Fibroblast of mammary gland (primary cell): ENCODE measurements at regions not wholly inside any gene's neighbourhood (a gene's known extent, or its start where the extent isn't known, plus 50 kb on each side); places are given as distances from the start of the nearest gene placed in this dataset.

Source experiments
- DNase-seq: peaks from one replicate; pipeline ENCODE4 v3.0.0-alpha.2; 2010; ENCODE audit warnings: low read depth
- H3K4me3 ChIP-seq: 2 replicates; pipeline ENCODE4 v1.5.1; 2011; ENCODE audit warnings: low read depth, mild to moderate bottlenecking, low read length, moderate library complexity; ENCODE audit not compliant: control insufficient read depth
- TF ChIP-seq, protein P1 (sequence below): conservative IDR thresholded peaks from 2 replicates; pipeline ENCODE4 v1.5.1; 2011; ENCODE audit warnings: low read depth, low read length, inconsistent platforms; ENCODE audit not compliant: control insufficient read depth, insufficient read depth

DNA sequence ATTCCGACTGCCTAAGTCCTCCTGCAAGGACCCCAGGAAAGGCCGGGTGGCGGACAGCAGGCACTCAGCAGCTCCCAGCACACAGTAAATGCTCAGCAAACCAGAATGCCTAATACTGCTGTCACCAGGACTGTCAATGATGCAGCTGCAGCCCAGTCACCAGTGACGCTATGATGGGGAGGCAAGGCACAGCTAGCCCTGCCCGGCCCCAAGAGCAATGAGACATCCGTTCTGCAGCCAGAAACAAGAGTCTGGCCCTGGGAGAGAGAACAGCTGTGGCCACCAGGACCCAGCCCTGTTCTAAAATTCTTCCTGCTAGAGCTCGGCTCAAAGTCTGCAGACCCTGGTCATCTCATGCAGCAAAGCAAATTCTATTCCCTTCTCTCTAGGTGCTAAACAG lies 69.8 kb downstream of the NCOR2 start:
- peak; percentile 96 for DNase-seq
- TF ChIP-seq, protein P1, sequence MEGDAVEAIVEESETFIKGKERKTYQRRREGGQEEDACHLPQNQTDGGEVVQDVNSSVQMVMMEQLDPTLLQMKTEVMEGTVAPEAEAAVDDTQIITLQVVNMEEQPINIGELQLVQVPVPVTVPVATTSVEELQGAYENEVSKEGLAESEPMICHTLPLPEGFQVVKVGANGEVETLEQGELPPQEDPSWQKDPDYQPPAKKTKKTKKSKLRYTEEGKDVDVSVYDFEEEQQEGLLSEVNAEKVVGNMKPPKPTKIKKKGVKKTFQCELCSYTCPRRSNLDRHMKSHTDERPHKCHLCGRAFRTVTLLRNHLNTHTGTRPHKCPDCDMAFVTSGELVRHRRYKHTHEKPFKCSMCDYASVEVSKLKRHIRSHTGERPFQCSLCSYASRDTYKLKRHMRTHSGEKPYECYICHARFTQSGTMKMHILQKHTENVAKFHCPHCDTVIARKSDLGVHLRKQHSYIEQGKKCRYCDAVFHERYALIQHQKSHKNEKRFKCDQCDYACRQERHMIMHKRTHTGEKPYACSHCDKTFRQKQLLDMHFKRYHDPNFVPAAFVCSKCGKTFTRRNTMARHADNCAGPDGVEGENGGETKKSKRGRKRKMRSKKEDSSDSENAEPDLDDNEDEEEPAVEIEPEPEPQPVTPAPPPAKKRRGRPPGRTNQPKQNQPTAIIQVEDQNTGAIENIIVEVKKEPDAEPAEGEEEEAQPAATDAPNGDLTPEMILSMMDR, result no peak
- H3K4me3 ChIP-seq, result no peak overlapping the region

DNA sequence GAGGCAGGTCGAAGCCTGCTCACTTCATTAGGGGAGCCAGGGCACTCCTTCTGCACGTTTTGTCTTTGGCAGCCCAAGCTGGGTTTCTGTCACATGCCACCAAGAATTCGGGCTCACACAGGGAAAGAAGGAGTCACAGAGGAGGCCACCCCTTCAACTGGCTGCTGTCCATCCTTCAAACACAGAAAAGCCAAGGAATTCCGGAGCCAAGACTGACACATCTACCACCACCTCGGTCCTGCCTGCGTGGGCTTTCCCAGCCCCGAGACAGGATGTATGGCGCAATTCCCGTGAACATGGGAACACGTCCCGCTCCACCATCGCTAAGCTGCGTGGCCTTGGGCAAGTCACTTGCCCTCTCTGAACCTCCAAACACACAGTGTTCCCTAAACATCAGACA lies 70.4 kb downstream of the NCOR2 start:
- H3K4me3 ChIP-seq, result no peak overlapping the region
- DNase-seq, result peak; percentile 87
- TF ChIP-seq, protein P1, result no peak

DNA sequence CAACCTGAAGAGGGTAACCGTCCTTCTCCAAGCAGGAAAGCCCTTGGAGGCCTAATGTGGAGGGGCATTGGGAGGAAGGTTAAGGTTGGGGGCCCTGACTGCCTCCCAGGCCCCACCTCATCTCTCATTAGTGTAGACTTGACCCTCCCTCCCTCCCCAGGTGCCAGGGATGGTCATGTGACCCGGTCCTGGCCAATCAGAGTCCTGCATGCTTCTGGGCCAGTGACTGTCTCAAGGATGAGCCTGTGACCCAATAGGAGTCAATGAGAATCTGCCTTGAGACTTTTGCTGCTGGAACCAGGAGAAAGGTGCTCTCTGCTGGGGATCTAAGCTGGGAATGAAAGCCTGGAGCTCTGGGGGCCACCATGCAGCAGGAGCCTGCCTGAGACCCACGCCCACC lies 70.8 kb downstream of the NCOR2 start:
- DNase-seq, result peak; percentile 34
- TF ChIP-seq, protein P1, result no peak
- H3K4me3 ChIP-seq, result no peak overlapping the region

DNA sequence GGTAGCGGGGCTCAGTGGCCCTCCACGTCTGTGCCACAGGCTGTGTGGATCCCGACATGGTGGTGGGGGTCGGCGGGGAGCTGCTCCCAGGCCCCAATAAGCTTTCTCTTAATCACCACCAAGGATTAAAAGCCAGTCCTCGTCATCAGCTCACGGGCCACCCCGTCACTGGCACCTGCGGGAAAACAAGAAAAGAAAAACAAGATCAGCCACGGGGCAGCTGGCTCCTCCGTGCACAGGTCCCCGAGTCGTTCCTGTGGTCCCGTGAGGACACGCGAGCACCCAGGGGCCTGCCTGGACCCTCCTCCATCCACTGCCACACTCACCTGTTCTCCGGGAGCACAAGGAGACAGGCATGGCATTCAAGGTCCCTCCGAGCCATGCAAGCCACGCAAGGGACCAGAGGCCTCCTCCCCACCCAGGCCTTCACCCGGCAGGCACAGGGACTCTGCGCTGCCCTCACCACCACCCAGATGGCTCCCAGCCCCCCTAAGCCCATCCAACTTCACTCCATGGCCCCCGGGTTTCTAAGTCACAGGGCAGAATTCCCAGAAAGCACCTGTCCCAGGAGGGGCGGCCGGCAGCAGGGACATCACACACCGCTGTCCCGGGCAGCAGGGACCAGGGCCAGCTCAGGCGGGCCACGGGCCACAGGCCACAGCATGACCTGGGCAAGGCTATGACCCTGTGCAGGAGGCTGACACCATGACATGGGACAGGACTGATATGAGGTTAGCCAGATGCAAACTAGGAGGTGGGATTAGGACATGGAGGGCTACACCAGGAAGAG lies 72.0 kb downstream of the NCOR2 start:
- no peak overlapping the region for H3K4me3 ChIP-seq
- no peak for DNase-seq
- TF ChIP-seq, protein P1, result no peak

DNA sequence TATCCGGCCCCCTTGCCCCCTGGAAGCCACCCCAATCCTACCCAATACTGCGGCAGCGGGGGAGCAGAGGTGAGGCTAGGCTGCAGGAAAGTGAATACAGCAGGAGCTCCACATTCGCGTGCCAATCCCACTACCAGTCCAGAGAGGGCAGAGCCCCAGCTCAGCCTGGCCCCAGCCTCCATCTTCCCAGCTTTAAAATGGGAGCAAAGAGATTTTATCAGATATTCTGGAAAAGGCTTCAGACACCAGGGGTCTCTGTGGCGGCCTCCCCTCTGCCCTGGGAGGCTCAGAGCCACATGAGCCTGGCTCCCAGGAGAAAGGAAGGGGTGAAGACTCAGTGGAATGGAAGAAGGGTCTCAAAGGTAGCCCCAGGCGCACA lies 72.7 kb downstream of the NCOR2 start:
- H3K4me3 ChIP-seq, result no peak overlapping the region
- TF ChIP-seq, protein P1, result no peak
- no peak for DNase-seq

DNA sequence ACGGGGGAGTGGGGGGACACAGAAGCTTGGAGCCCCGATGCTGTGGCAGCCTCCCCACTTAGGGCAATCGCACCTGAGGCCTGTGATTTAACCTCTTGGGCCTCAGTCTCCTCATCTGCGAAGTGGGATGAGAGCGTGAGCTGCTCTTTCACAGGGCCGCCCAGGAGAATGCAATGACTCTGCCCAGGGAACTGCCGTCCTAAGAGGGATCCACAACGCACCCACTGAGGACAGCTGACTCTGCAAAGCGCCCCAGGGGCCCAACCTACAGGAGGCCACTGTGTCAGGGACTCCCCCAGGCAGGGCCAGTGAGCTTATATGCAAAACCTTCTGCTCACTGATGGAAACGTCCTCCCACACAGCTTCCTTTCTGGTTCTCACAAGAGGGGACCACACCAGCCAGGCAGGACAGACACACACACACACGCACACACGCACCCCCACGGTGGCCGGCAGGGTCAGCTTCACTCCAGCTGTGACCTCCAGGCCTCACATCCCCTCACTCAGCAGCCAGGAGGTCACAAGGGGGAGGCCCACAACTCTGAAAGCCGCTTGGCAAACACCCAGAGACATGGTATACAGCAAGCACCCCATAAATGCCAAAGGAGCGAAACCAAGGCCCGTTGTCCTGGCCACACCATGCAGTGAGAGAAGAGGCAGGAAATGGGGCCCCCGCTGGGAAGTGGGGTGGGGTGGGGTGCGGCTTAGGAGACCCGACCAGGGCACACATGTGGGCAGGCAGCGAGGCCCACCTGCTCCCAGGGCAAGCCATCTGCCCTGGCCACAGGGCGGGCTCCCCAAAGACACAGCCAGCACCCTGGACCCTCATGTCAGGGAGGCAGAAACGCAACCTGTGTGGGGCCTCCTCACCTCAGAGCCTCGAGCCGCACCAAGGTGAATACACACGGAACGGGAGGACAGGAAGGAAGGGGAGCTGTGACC lies 73.3 kb downstream of the NCOR2 start:
- H3K4me3 ChIP-seq, result no peak overlapping the region
- TF ChIP-seq, protein P1, result no peak
- no peak for DNase-seq
